Tibial nerve (tissue), 4 donors: ENCODE measurements at regions not wholly inside any gene's neighbourhood (a gene's known extent, or its start where the extent isn't known, plus 50 kb on each side); places are given as distances from the start of the nearest gene placed in this dataset.

ENCODE experiments used
- EP300 ChIP-seq, 2 donors: sonication (generic); formaldehyde crosslinking; IDR thresholded peaks; one replicate each; pipeline ENCODE4 v1.6.1; 2017; ENCODE audit warnings: antibody characterized with exemption in 2 of 2, mild to moderate bottlenecking in 1 of 2
- POLR2A ChIP-seq, 2 donors: fragments of 450-650 bp; IDR thresholded peaks; one replicate each; pipeline ENCODE4 v1.6.1; 2017; ENCODE audit warnings: antibody characterized with exemption in 2 of 2, mild to moderate bottlenecking in 2 of 2, moderate library complexity in 2 of 2
- TF ChIP-seq, protein P1 (sequence below), 5 experiments: fragments of 200-600 bp in 3 of 5; fragments of 450-650 bp in 2 of 5; sonication (generic) in 3 of 5; IDR thresholded peaks; one replicate each; pipeline ENCODE4 v1.5.1; 2016 to 2019; ENCODE audit warnings: antibody characterized with exemption in 5 of 5, mild to moderate bottlenecking in 3 of 5, moderate library complexity in 2 of 5

DNA sequence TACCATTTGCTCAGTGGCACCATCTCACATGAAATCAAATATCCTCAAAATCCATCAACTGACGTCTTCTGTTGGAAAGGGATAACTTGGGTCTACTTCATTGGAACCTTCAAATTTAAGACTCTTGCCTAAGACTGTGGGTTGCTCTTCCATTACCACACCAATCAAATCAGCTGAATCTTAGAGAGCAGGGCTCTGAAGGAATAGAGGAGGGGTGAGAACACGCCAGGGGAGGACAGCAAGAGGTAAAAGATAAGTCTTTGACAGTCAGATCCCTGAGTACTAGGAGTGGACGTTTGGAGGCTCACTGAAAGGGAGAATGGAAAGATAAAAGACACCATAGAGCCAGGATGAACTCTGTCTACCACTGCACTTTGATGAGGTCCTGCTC is 107.5 kb downstream of the CCDC71L start:
- TF ChIP-seq, protein P1, sequence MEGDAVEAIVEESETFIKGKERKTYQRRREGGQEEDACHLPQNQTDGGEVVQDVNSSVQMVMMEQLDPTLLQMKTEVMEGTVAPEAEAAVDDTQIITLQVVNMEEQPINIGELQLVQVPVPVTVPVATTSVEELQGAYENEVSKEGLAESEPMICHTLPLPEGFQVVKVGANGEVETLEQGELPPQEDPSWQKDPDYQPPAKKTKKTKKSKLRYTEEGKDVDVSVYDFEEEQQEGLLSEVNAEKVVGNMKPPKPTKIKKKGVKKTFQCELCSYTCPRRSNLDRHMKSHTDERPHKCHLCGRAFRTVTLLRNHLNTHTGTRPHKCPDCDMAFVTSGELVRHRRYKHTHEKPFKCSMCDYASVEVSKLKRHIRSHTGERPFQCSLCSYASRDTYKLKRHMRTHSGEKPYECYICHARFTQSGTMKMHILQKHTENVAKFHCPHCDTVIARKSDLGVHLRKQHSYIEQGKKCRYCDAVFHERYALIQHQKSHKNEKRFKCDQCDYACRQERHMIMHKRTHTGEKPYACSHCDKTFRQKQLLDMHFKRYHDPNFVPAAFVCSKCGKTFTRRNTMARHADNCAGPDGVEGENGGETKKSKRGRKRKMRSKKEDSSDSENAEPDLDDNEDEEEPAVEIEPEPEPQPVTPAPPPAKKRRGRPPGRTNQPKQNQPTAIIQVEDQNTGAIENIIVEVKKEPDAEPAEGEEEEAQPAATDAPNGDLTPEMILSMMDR (IDR thresholded peaks at IDR 0.05), result no peak
- TF ChIP-seq POLR2A (IDR thresholded peaks at IDR 0.05) (no peak), EP300 (IDR thresholded peaks at IDR 0.05) (no peak)
